ENCODE measurements at regions not wholly inside any gene's neighbourhood (a gene's known extent, or its start where the extent isn't known, plus 50 kb on each side); places are given as distances from the start of the nearest gene placed in this dataset.

DNA sequence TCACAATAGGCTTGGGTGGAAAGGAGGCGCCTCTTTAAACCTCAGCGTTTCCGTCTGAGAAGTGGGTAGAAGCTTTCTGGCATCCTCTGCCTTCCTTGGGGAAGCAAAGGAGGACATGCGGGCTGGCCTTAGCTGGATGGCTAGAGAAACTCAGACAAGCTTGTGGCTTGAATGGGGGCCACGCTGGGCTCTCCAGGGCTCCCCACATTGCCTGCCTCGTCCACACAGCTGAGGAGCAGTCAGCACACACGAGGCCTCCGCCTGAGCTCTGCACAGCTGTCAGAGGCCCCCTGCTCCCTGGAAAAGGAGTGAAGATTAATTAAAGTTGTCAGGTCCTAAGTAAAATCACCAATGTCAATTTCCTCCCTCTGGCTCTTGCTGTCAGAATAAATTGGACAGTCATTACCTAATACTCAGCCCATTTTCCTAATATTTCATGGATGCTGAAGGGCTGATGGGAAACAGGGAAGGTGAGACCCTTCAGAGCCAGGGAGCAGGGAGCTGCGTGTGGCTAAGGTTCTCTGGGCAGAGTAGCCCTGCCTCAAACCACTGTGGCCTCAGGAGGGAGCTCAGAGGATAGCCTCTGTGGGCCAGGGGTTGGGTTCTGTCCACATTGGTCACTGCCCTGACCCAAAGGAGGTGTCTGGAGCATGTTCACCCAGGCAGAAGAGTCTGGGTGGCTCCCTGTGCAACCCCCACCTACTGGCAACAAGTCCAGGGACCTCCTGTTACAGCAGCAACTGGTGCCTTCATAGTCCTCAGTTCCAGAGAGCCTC lies 118.3 kb upstream of the CD82 start:
- TF ChIP-seq CTCF (IDR thresholded peaks at IDR 0.05) (no peak), POLR2AphosphoS5 (IDR thresholded peaks at IDR 0.05; ENCODE audit: low read depth, low read length) (no peak), TCF7L2 (IDR thresholded peaks at IDR 0.05; ENCODE audit: low read depth, low read length) (no peak)
- TF ChIP-seq, protein P1, sequence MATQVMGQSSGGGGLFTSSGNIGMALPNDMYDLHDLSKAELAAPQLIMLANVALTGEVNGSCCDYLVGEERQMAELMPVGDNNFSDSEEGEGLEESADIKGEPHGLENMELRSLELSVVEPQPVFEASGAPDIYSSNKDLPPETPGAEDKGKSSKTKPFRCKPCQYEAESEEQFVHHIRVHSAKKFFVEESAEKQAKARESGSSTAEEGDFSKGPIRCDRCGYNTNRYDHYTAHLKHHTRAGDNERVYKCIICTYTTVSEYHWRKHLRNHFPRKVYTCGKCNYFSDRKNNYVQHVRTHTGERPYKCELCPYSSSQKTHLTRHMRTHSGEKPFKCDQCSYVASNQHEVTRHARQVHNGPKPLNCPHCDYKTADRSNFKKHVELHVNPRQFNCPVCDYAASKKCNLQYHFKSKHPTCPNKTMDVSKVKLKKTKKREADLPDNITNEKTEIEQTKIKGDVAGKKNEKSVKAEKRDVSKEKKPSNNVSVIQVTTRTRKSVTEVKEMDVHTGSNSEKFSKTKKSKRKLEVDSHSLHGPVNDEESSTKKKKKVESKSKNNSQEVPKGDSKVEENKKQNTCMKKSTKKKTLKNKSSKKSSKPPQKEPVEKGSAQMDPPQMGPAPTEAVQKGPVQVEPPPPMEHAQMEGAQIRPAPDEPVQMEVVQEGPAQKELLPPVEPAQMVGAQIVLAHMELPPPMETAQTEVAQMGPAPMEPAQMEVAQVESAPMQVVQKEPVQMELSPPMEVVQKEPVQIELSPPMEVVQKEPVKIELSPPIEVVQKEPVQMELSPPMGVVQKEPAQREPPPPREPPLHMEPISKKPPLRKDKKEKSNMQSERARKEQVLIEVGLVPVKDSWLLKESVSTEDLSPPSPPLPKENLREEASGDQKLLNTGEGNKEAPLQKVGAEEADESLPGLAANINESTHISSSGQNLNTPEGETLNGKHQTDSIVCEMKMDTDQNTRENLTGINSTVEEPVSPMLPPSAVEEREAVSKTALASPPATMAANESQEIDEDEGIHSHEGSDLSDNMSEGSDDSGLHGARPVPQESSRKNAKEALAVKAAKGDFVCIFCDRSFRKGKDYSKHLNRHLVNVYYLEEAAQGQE (IDR thresholded peaks at IDR 0.05; ENCODE audit: insufficient read depth in 1 of 2, low read depth in 2 of 2, low read length in 1 of 2) = no peak

Data from Panc1 (cell line).